Prostate gland (tissue), 2 donors: ENCODE measurements at regions not wholly inside any gene's neighbourhood (a gene's known extent, or its start where the extent isn't known, plus 50 kb on each side); places are given as distances from the start of the nearest gene placed in this dataset.

Source experiments
- DNase-seq: peaks from one replicate; pipeline ENCODE4 v3.0.0-alpha.2; 2019; ENCODE audit warnings: low spot score
- H3K27ac ChIP-seq, 2 donors: fragments of 200-600 bp; sonication (generic); 2 replicates each; pipeline ENCODE4 v1.5.1; 2017 to 2019
- H3K27me3 ChIP-seq: fragments of 200-600 bp; sonication (generic); replicated peaks from 2 replicates; pipeline ENCODE4 v1.5.1; 2019; ENCODE audit not compliant: insufficient read depth
- H3K36me3 ChIP-seq, 2 donors: fragments of 200-600 bp; sonication (generic); 1 replicate in 1 of 2; 2 replicates in 1 of 2; pipeline versions ENCODE4 v1.5.1 to v1.8.1; 2017 to 2019
- H3K4me1 ChIP-seq: fragments of 200-600 bp; sonication (generic); replicated peaks from 2 replicates; pipeline ENCODE4 v1.5.1; 2019
- H3K4me3 ChIP-seq, 2 donors: fragments of 200-600 bp; sonication (generic); 2 replicates each; pipeline ENCODE4 v1.5.1; 2017 to 2019
- H3K9me3 ChIP-seq: fragments of 200-600 bp; sonication (generic); 2 replicates; pipeline ENCODE4 v1.5.1; 2017
- POLR2A ChIP-seq: fragments of 450-650 bp; IDR thresholded peaks from one replicate; pipeline ENCODE4 v1.6.1; 2016; ENCODE audit warnings: antibody characterized with exemption, mild to moderate bottlenecking
- POLR2AphosphoS5 ChIP-seq: sonication (generic); formaldehyde crosslinking; IDR thresholded peaks from one replicate; pipeline ENCODE4 v1.6.1; 2017; ENCODE audit warnings: antibody characterized with exemption
- WGBS: methylation state at CpG from one replicate; pipeline ENCODE4 v1.1.5; 2018; 5-methylcytosine and 5-hydroxymethylcytosine counted together
- intact Hi-C: fragments of 100-400 bp; cut with DNase I; formaldehyde crosslinking; loops from one replicate; pipeline ENCODE4 v1.14.2; 2022
- TF ChIP-seq, protein P1 (sequence below), 4 experiments: fragments of 200-600 bp in 2 of 4; fragments of 450-650 bp in 2 of 4; sonication (generic) in 2 of 4; IDR thresholded peaks; 1 replicate in 3 of 4; 2 replicates in 1 of 4; pipeline ENCODE4 v1.5.1; 2016 to 2019; ENCODE audit warnings: antibody characterized with exemption in 4 of 4, mild to moderate bottlenecking in 2 of 4, moderate library complexity in 2 of 4

DNA sequence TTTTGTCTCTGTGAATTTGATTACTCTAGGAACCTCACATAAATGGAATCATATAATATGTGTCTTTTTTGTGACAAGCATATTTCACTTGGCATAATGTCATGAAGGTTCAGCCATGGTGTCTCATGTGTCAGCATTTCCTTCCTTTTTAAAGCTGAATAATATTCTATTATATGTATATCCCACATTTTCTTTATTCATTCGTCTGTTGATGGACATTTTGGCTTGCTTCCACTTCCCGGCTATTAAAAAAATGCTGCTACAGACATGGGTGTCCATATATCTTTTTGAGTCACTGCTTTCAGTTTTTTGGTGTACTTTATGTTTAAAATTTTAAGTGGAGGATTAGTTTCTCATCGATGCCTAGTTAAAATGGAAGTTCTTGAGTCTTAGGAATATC is 59.8 kb upstream of the C5orf63 start:
- H3K9me3 ChIP-seq: no peaks in the 10 kb centered on the region
- H3K4me1 ChIP-seq: no peaks in the 10 kb centered on the region
- H3K4me3 ChIP-seq: no peak overlapping the region
- DNase-seq: no peak
- 68% methylated on average over 3 of the region's 3 CpGs for WGBS
- H3K27me3 ChIP-seq: no peaks in the 10 kb centered on the region
- H3K36me3 ChIP-seq: no peaks in the 10 kb centered on the region
- no peak overlapping the region for H3K27ac ChIP-seq
- TF ChIP-seq, protein P1, sequence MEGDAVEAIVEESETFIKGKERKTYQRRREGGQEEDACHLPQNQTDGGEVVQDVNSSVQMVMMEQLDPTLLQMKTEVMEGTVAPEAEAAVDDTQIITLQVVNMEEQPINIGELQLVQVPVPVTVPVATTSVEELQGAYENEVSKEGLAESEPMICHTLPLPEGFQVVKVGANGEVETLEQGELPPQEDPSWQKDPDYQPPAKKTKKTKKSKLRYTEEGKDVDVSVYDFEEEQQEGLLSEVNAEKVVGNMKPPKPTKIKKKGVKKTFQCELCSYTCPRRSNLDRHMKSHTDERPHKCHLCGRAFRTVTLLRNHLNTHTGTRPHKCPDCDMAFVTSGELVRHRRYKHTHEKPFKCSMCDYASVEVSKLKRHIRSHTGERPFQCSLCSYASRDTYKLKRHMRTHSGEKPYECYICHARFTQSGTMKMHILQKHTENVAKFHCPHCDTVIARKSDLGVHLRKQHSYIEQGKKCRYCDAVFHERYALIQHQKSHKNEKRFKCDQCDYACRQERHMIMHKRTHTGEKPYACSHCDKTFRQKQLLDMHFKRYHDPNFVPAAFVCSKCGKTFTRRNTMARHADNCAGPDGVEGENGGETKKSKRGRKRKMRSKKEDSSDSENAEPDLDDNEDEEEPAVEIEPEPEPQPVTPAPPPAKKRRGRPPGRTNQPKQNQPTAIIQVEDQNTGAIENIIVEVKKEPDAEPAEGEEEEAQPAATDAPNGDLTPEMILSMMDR (IDR thresholded peaks at IDR 0.05): no peak
- TF ChIP-seq POLR2A (no peak), POLR2AphosphoS5 (no peak)
- intact Hi-C loops: no loop called here

DNA sequence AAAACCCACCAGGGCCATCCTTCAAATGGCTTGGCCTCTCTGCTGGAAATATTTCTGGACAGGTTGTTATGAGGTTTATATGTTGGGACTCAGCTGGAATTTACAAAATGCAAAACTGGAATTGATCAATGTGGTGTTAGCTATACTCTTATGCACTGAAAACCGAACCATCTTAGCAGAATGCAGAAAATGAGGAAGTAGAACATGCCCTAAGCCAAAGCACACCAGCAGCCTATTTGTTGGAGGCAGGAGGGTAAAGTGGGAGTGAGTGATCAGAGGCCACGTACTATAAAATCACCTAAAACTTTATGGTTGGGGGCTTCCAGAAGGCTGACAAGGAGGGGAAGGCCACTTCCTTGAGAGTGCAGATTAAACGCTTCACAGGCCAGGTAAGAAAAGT is 63.6 kb upstream of the C5orf63 start:
- no peak overlapping the region for H3K27ac ChIP-seq
- H3K36me3 ChIP-seq: no peaks in the 10 kb centered on the region
- no peaks in the 10 kb centered on the region for H3K4me1 ChIP-seq
- intact Hi-C loops: no loop called here
- no peak overlapping the region for H3K4me3 ChIP-seq
- 78% methylated on average over 3 of the region's 3 CpGs for WGBS
- no peaks in the 10 kb centered on the region for H3K9me3 ChIP-seq
- TF ChIP-seq POLR2AphosphoS5 (no peak), POLR2A (no peak)
- TF ChIP-seq, protein P1 (IDR thresholded peaks at IDR 0.05): no peak
- H3K27me3 ChIP-seq: no peaks in the 10 kb centered on the region
- no peak for DNase-seq

DNA sequence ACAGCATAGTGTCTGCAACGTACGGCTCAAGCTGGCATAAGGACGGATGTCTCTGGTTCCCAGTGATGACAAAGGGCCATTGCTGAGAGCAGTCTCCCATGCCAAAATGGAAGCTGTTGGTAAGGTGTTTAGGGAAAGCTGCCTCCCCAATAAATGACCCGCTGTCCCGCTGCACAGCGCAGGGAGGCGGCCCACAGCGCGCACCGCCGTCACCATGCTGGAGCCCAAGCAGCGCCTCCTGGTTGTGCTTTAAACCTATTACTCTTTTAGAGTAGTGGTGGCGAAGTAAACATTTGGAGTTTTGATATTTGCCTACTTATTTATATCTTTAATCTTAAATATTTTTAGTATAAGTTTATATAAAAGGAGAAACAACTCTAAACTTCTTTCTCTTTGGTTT is 70.4 kb upstream of the C5orf63 start:
- no peaks in the 10 kb centered on the region for H3K27me3 ChIP-seq
- DNase-seq: no peak
- H3K36me3 ChIP-seq: no peaks in the 10 kb centered on the region
- no peak for TF ChIP-seq POLR2AphosphoS5
- TF ChIP-seq POLR2A: no peak
- TF ChIP-seq, protein P1 (IDR thresholded peaks at IDR 0.05): no peak
- no peak overlapping the region for H3K27ac ChIP-seq
- H3K4me1 ChIP-seq: no peaks in the 10 kb centered on the region
- no peaks in the 10 kb centered on the region for H3K9me3 ChIP-seq
- H3K4me3 ChIP-seq: no peak overlapping the region
- intact Hi-C loops: no loop called here
- WGBS: 92% methylated on average over 13 of the region's 13 CpGs

DNA sequence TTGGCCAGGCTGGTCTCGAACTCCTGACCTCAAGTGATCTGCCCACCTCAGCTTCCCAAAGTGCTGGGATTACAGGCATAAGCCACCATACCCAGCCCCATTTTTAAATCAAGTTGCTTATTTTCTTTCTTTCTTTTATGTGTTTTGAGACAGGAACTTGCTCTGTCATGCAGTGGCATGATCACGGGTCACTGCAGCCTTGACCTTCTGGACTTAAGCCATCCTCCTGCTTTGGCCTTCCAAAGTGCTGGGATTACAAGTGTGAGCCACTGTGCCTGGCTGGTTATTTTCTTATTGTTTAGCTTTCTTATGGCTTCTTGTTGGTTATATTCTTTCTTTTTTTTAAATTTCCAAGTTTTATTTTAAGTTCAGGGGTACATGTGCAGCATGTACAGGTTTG is 79.7 kb upstream of the C5orf63 start:
- WGBS: 96% methylated on average over 2 of the region's 2 CpGs
- Histone ChIP-seq H3K4me3 (no peak overlapping the region), H3K27ac (no peak overlapping the region), H3K4me1 (no peaks in the 10 kb centered on the region), H3K9me3 (no peaks in the 10 kb centered on the region), H3K27me3 (no peaks in the 10 kb centered on the region), H3K36me3 (no peaks in the 10 kb centered on the region)
- DNase-seq: no peak
- TF ChIP-seq, protein P1 (IDR thresholded peaks at IDR 0.05): no peak
- no peak for TF ChIP-seq POLR2A
- no peak for TF ChIP-seq POLR2AphosphoS5
- intact Hi-C loops: no loop called here

DNA sequence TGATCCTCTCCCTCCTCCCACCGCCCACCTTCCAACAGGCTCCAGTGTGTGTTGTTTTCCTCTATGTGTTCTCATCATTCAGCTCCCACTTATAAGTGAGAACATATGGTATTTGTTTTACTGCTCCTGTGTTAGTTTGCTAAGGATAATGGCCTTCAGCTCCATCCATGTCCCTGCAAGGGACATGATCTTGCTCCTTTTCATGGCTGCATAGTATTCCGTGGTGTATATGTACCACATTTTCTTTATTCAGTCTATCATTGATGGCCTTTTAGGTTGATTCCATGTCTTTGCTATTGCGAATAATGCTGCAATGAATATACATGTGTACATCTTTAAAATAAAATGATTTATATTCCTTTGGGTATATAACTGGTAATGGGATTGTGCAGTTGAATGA is 80.2 kb upstream of the C5orf63 start:
- Histone ChIP-seq H3K9me3 (no peaks in the 10 kb centered on the region), H3K27me3 (no peaks in the 10 kb centered on the region), H3K4me1 (no peaks in the 10 kb centered on the region), H3K27ac (no peak overlapping the region), H3K36me3 (no peaks in the 10 kb centered on the region), H3K4me3 (no peak overlapping the region)
- WGBS: 96% methylated on average over 3 of the region's 3 CpGs
- no peak for DNase-seq
- TF ChIP-seq POLR2A (no peak), POLR2AphosphoS5 (no peak)
- TF ChIP-seq, protein P1 (IDR thresholded peaks at IDR 0.05): no peak
- intact Hi-C loops: no loop called here
